ENCODE measurements at regions not wholly inside any gene's neighbourhood (a gene's known extent, or its start where the extent isn't known, plus 50 kb on each side); places are given as distances from the start of the nearest gene placed in this dataset.

DNA sequence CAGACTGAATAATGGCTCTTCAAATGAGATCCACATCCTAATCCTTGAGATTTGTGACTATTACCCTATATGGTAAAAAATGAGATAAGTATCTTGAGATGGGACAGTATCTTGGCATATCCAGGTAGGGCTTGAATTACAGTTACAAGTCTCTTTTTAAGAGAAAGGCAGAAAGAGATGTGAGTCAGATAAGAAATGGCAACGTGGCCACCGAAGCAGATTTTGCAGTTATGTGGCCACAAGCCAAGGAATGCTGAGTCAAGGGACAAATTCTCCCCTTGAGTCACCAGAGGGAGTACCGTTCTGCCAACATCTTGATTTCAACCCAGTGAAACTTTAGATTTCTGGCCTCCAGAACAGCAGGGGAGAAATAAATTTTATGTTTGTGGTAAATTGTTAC lies 1983.0 kb upstream of the C9orf72 start:
- Histone ChIP-seq H3K27me3 (no peaks in the 10 kb centered on the region), H3K9me3 (no peaks in the 10 kb centered on the region), H3K4me1 (no peaks in the 10 kb centered on the region), H3K4me3 (ENCODE audit: low read depth, low read length) (no peak overlapping the region), H3K36me3 (no peaks in the 10 kb centered on the region)
- TF ChIP-seq, protein P1, sequence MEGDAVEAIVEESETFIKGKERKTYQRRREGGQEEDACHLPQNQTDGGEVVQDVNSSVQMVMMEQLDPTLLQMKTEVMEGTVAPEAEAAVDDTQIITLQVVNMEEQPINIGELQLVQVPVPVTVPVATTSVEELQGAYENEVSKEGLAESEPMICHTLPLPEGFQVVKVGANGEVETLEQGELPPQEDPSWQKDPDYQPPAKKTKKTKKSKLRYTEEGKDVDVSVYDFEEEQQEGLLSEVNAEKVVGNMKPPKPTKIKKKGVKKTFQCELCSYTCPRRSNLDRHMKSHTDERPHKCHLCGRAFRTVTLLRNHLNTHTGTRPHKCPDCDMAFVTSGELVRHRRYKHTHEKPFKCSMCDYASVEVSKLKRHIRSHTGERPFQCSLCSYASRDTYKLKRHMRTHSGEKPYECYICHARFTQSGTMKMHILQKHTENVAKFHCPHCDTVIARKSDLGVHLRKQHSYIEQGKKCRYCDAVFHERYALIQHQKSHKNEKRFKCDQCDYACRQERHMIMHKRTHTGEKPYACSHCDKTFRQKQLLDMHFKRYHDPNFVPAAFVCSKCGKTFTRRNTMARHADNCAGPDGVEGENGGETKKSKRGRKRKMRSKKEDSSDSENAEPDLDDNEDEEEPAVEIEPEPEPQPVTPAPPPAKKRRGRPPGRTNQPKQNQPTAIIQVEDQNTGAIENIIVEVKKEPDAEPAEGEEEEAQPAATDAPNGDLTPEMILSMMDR (IDR thresholded peaks at IDR 0.05; ENCODE audit: low read depth, low read length) = no peak
- no peak for DNase-seq

DNA sequence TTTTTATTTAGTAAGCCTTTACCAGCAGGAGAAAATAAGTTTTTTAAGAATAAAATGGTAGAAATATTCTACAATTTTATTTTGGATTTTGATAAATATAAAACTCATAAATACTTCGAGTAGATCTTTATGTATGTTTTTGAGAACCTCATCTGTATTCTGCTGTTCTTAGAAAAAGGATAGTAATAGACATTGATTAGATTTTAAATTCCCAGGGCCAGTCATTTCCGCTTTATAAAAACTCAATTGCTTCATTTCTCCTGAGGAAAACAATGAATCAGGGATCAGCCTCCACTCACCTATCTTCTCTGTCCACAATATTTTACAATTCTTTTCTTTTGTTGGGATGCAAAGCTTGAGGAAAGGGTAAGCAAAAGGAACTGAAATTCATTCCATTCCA lies 1983.5 kb upstream of the C9orf72 start:
- no peaks in the 10 kb centered on the region for H3K4me1 ChIP-seq
- no peaks in the 10 kb centered on the region for H3K36me3 ChIP-seq
- H3K4me3 ChIP-seq (ENCODE audit: low read depth, low read length) = no peak overlapping the region
- TF ChIP-seq, protein P1 (IDR thresholded peaks at IDR 0.05; ENCODE audit: low read depth, low read length) = no peak
- no peaks in the 10 kb centered on the region for H3K9me3 ChIP-seq
- no peak for DNase-seq
- H3K27me3 ChIP-seq = no peaks in the 10 kb centered on the region

DNA sequence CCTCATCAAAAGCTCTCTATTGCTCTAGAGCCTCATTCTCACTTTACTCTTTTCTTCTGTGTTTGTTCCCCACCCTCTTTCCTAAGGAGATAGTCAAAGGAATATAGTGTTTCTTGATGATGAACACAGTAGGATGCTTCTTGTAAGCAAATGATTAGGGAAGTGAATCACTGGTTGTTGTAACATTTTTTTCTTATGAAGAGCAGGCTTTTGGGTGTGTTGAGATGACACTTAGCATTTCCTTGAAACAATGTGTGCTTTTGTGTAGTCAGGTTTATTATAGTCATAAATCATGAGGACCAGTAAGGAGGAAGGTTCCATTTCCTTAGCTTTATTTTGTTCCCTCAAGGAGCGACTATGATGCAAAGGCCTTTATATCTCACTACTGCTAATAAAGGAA lies 1991.3 kb upstream of the C9orf72 start:
- no peaks in the 10 kb centered on the region for H3K36me3 ChIP-seq
- no peak for DNase-seq
- H3K27me3 ChIP-seq = no peaks in the 10 kb centered on the region
- TF ChIP-seq, protein P1 (IDR thresholded peaks at IDR 0.05; ENCODE audit: low read depth, low read length) = no peak
- H3K4me1 ChIP-seq = no peaks in the 10 kb centered on the region
- no peaks in the 10 kb centered on the region for H3K9me3 ChIP-seq
- no peak overlapping the region for H3K4me3 ChIP-seq (ENCODE audit: low read depth, low read length)

DNA sequence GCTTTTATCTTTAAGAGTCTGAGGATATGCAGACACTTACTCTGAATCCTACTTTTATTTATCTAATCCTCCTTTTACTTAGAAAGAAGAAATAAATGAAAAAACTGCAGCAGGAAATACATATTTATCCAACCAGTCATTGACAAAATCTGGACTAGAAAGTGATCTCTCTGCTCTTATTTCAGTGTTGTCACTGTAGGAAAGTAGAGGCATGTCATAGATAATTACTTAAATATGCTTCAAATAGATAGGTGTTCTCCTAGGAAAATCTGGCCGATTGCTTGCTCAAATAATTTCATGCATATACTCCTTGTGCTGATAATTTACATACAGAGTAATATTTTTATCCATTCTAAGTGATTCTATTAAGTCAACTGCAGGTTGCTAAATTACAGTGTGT lies 2001.9 kb upstream of the C9orf72 start:
- TF ChIP-seq, protein P1 (IDR thresholded peaks at IDR 0.05; ENCODE audit: low read depth, low read length) = no peak
- no peak for DNase-seq
- Histone ChIP-seq H3K9me3 (no peaks in the 10 kb centered on the region), H3K4me1 (no peaks in the 10 kb centered on the region), H3K4me3 (ENCODE audit: low read depth, low read length) (no peak overlapping the region), H3K36me3 (no peaks in the 10 kb centered on the region), H3K27me3 (no peaks in the 10 kb centered on the region)

DNA sequence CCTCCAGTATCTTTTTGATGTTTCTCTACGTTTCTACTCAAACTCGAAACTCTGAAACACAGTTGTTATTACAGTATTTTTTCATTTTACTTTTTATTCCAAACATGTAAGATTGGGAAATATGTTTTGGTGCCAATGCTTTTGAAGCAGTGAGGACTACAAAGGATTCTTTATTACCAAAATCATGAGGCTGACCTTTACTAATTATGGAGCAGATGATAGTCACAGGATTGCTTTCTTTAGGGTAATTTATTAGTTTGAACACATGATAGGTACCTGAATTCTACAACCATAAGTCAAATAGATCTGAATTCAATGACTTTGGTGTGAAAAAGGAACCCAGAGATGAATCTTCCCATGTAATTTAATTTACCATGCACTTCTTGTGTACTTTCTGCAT lies 2015.1 kb upstream of the C9orf72 start:
- TF ChIP-seq, protein P1 (IDR thresholded peaks at IDR 0.05; ENCODE audit: low read depth, low read length) = no peak

DNA sequence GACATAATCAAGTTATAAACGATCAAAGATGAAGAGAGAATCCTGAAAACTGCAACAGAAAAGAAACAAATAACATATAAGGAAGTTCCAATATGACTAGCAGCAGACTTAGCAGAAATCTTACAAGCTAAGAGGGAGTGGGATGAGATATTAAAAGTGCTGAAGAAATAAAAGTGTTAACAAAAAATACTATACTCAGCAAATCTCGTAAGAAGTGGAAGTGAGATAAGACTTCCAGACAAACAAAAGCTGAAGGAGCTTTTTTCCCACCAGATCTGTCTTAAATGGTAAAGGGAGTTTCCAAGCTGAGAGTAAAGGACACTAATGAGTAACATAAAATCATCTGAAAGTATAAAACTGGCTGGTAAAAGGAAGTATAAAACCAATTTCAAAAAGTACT lies 2036.0 kb upstream of the C9orf72 start:
- DNase-seq = no peak
- Histone ChIP-seq H3K27me3 (no peaks in the 10 kb centered on the region), H3K4me1 (no peaks in the 10 kb centered on the region), H3K4me3 (ENCODE audit: low read depth, low read length) (no peak overlapping the region), H3K9me3 (no peaks in the 10 kb centered on the region), H3K36me3 (no peaks in the 10 kb centered on the region)
- TF ChIP-seq, protein P1 (IDR thresholded peaks at IDR 0.05; ENCODE audit: low read depth, low read length) = no peak

More for the DNA sequence above, 2015.1 kb upstream of the C9orf72 start:
- DNase-seq = no peak
- H3K27me3 ChIP-seq = no peaks in the 10 kb centered on the region
- H3K36me3 ChIP-seq = no peaks in the 10 kb centered on the region
- no peak overlapping the region for H3K4me3 ChIP-seq (ENCODE audit: low read depth, low read length)
- peaks cover 5% of the 10 kb centered on the region for H3K4me1 ChIP-seq
- no peaks in the 10 kb centered on the region; the same call in 1 of the 2 replicates for H3K9me3 ChIP-seq
